PC-9 (cell line): ENCODE measurements at regions not wholly inside any gene's neighbourhood (a gene's known extent, or its start where the extent isn't known, plus 50 kb on each side); places are given as distances from the start of the nearest gene placed in this dataset.

Experiments
- EZH2 ChIP-seq: fragments of 200-600 bp; sonication (generic); IDR thresholded peaks from 2 replicates; pipeline ENCODE4 v1.8.0; 2017; ENCODE audit warnings: antibody characterized with exemption, low read depth
- TF ChIP-seq, protein P1 (sequence below): fragments of 200-600 bp; sonication (generic); conservative IDR thresholded peaks from 2 replicates; pipeline ENCODE4 v1.6.1; 2017; ENCODE audit warnings: mixed run types, antibody characterized with exemption, mild to moderate bottlenecking, moderate library complexity

GRCh38 chr4:53716471-53717063 lies 125.3 kb upstream of the LNX1 start:
- TF ChIP-seq, protein P1, sequence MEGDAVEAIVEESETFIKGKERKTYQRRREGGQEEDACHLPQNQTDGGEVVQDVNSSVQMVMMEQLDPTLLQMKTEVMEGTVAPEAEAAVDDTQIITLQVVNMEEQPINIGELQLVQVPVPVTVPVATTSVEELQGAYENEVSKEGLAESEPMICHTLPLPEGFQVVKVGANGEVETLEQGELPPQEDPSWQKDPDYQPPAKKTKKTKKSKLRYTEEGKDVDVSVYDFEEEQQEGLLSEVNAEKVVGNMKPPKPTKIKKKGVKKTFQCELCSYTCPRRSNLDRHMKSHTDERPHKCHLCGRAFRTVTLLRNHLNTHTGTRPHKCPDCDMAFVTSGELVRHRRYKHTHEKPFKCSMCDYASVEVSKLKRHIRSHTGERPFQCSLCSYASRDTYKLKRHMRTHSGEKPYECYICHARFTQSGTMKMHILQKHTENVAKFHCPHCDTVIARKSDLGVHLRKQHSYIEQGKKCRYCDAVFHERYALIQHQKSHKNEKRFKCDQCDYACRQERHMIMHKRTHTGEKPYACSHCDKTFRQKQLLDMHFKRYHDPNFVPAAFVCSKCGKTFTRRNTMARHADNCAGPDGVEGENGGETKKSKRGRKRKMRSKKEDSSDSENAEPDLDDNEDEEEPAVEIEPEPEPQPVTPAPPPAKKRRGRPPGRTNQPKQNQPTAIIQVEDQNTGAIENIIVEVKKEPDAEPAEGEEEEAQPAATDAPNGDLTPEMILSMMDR: no peak
- no peak for TF ChIP-seq EZH2
